K562 (cell line): ENCODE measurements at regions not wholly inside any gene's neighbourhood (a gene's known extent, or its start where the extent isn't known, plus 50 kb on each side); places are given as distances from the start of the nearest gene placed in this dataset.

ENCODE experiments used
- ATAC-seq: fragments of 200-7000 bp; cut with Tn5 transposase; 3 replicates; pipeline ENCODE4 v1.9.1; 2020; ENCODE audit warnings: moderate library complexity
- BruUV-seq: library from RNA; stranded (reverse); fragments of 400-500 nt; replicated peaks from 2 replicates; lab custom pipeline; 2021; lab: Mats Ljungman, UMichigan
- CTCF ChIA-PET: fragments of 300-600 bp; formaldehyde crosslinking; extraction: SDS; loops from one replicate; lab custom pipeline; 2021; ENCODE audit warnings: low intra/inter-chr PET ratio; lab: Yijun Ruan, JAX
- POLR2A ChIA-PET: fragments of 300-600, 350-650 bp; sonication (Branson Sonifier 250); formaldehyde crosslinking; extraction: SDS; loops from one replicate; lab custom pipeline; 2021; ENCODE audit warnings: antibody characterized with exemption, inconsistent platforms; lab: Yijun Ruan, JAX
- DNase-seq, 4 experiments: peaks; one replicate each; pipeline versions ENCODE4 v3.0.0 to v3.0.0-alpha.2; 2011 to 2018; ENCODE audit warnings: low spot score in 3 of 4, mixed read lengths in 3 of 4; ENCODE audit errors: extremely low read depth in 1 of 4
- FAIRE-seq: peaks from 2 replicates; lab custom pipeline; 2011; peaks lifted over from hg19 to GRCh38; lab: Jason Lieb, UNC
- H2AFZ ChIP-seq: 2 replicates; pipeline ENCODE4 v1.6.0; 2011; ENCODE audit warnings: low read depth, low read length, control low read depth, inconsistent platforms
- H3K27ac ChIP-seq: fragments of 200-600 bp; 3 replicates; pipeline ENCODE4 v1.8.0; 2011; ENCODE audit warnings: low read depth, mild to moderate bottlenecking, control low read depth, inconsistent platforms, low read length, moderate library complexity, mixed read lengths; ENCODE audit errors: extremely low read depth
- H3K27me3 ChIP-seq, 2 experiments: fragments of 300-600 bp in 1 of 2; 2 replicates in 1 of 2; 3 replicates in 1 of 2; pipeline versions ENCODE4 v1.6.0 to v1.8.0; 2011; ENCODE audit warnings: inconsistent platforms in 2 of 2, low read length in 2 of 2, mild to moderate bottlenecking in 1 of 2, mixed read lengths in 1 of 2, moderate library complexity in 1 of 2; ENCODE audit not compliant: control insufficient read depth in 2 of 2, insufficient read depth in 2 of 2
- H3K36me3 ChIP-seq: fragments of 300-600 bp; 3 replicates; pipeline ENCODE4 v1.8.0; 2011; ENCODE audit warnings: mild to moderate bottlenecking, low read length, inconsistent platforms; ENCODE audit not compliant: control insufficient read depth, insufficient read depth
- H3K4me1 ChIP-seq, 2 experiments: fragments of 200-600 bp in 1 of 2; replicated peaks in 1 of 2; 2 replicates in 1 of 2; 3 replicates in 1 of 2; pipeline versions ENCODE4 v1.5.1 to v1.8.0; 2011; ENCODE audit warnings: inconsistent platforms in 2 of 2, low read length in 2 of 2, mild to moderate bottlenecking in 1 of 2, mixed read lengths in 1 of 2, moderate library complexity in 1 of 2; ENCODE audit not compliant: control insufficient read depth in 2 of 2, insufficient read depth in 2 of 2
- H3K4me2 ChIP-seq: 2 replicates; pipeline ENCODE4 v1.6.1; 2011; ENCODE audit warnings: low read length, control low read depth, inconsistent platforms, mixed read lengths; ENCODE audit not compliant: insufficient read depth
- H3K4me3 ChIP-seq: fragments of 200-600 bp; sonication (generic), shearing (Covaris generic); 2 replicates; pipeline ENCODE4 v1.5.1; 2016; ENCODE audit warnings: control low read depth, inconsistent platforms
- H3K79me2 ChIP-seq: fragments of 200-600 bp; 3 replicates; pipeline ENCODE4 v1.8.0; 2011; ENCODE audit warnings: low read length, inconsistent platforms; ENCODE audit not compliant: control insufficient read depth, insufficient read depth
- H3K9ac ChIP-seq, 2 experiments: 2 replicates each; pipeline versions ENCODE4 v1.6.0 to v1.6.1; 2011; ENCODE audit warnings: low read depth in 2 of 2, low read length in 2 of 2, control low read depth in 1 of 2, inconsistent platforms in 1 of 2, mild to moderate bottlenecking in 1 of 2, mixed read lengths in 1 of 2; ENCODE audit not compliant: insufficient read depth in 1 of 2
- H3K9me1 ChIP-seq: one replicate; pipeline ENCODE4 v1.6.0; 2011; ENCODE audit warnings: inconsistent platforms, mild to moderate bottlenecking, low read length, moderate library complexity; ENCODE audit not compliant: control insufficient read depth, insufficient read depth
- H3K9me3 ChIP-seq: replicated peaks from 2 replicates; pipeline ENCODE4 v1.5.1; 2011; ENCODE audit warnings: low read depth, low read length, inconsistent platforms; ENCODE audit not compliant: control insufficient read depth, insufficient read depth
- H4K20me1 ChIP-seq: replicated peaks from 2 replicates; pipeline ENCODE4 v1.6.1; 2011; ENCODE audit warnings: low read length, inconsistent platforms, mixed read lengths; ENCODE audit not compliant: control insufficient read depth, insufficient read depth
- ASH1L ChIP-seq: fragments of 450-650 bp; IDR thresholded peaks from 2 replicates; pipeline ENCODE4 v1.6.1; 2018; ENCODE audit warnings: borderline replicate concordance, mild to moderate bottlenecking, low read depth; ENCODE audit not compliant: partially characterized antibody
- NFATC3 ChIP-seq: fragments of 450-650 bp; IDR thresholded peaks from 2 replicates; pipeline ENCODE4 v1.6.1; 2017; ENCODE audit warnings: mild to moderate bottlenecking
- NR1H2 ChIP-seq: sonication (generic); formaldehyde crosslinking; IDR thresholded peaks from 2 replicates; pipeline ENCODE4 v1.4.0; 2020; ENCODE audit warnings: mild to moderate bottlenecking, missing genetic modification reagents
- TEAD2 ChIP-seq: fragments of 450-650 bp; IDR thresholded peaks from 2 replicates; pipeline ENCODE4 v1.6.1; 2016; ENCODE audit warnings: missing genetic modification characterization, control low read depth, missing compliant biosample characterization
- WGBS: fragments of 100-300 bp; shearing (Covaris generic); methylation state at CpG from one replicate; pipeline ENCODE4 v1.1.6; 2016; ENCODE audit warnings: low coverage, mixed read lengths; ENCODE audit not compliant: insufficient coverage; ENCODE audit errors: missing lambda C conversion rate; 5-methylcytosine and 5-hydroxymethylcytosine counted together
- in situ Hi-C: fragments of 300-500 bp; cut with MboI; formaldehyde crosslinking; loops from 4 replicates; pipeline ENCODE4 v1.15.0; 2018; ENCODE audit warnings: inconsistent platforms, mixed read lengths
- intact Hi-C: fragments of 100-400 bp; cut with micrococcal nuclease; formaldehyde crosslinking; loops from 2 replicates; pipeline ENCODE4 v1.14.2; 2022
- TF ChIP-seq, protein P1 (sequence below): fragments of 250-450 bp; sonication (Bioruptor Pico); IDR thresholded peaks from 2 replicates; pipeline ENCODE4 v1.5.0; 2020; ENCODE audit warnings: mild to moderate bottlenecking

DNA sequence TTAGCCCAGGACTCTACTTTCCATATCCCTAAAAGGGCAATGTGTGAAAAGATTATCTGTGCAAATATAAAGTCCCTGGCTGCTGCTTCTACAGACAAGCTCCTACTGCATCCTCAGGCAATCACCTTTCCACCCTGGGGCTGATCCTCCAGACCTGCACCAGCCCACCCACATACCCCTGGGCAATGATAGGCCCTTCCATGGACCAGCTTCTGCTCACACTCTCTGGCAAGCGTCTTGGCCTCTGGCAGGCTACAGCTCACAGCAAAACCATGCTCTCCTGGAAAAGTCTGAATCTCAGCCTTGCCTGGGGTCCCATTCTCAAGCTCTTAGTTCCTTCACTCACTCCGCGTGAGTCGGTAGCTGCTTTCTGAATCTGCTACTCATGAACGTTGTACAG lies 69.5 kb downstream of the IGLL5 start:
- peak in 2 of 4 experiments; percentile 50 to 53 for DNase-seq
- Histone ChIP-seq H3K27ac (no peak overlapping the region), H3K4me2 (no peak overlapping the region), H3K4me1 (no peaks in the 10 kb centered on the region), H3K9ac (no peak overlapping the region), H3K9me1 (no peaks in the 10 kb centered on the region), H4K20me1 (peaks cover 31% of the 10 kb centered on the region), H3K79me2 (no peaks in the 10 kb centered on the region), H2AFZ (no peak overlapping the region), H3K27me3 (peaks cover 6 to 16% of the 10 kb centered on the region in 2 experiments; a peak in 3 of 5 replicates), H3K4me3 (no peak overlapping the region), H3K9me3 (no peaks in the 10 kb centered on the region), H3K36me3 (no peaks in the 10 kb centered on the region)
- ATAC-seq: no peak
- under 1% methylated on average over 5 of the region's 5 CpGs for WGBS
- FAIRE-seq: no peak
- ChIA-PET CTCF (interaction anchor here (0.6 to 11.0 kb wide), 13 partner anchors 14 to 611 kb away, joined by 3 to 549 read pairs (median 35); no protein-coding TSS in a partner anchor), POLR2A (interaction anchor here (0.6 to 5.9 kb wide), 27 partner anchors 9 to 1322 kb away, joined by 3 to 51 read pairs (median 4); partner anchors contain the start of gene RAB36)
- BruUV-seq: no TSS peak
- intact Hi-C loops: loop anchor here (2.0 to 5.0 kb wide), 6 partner anchors 72 to 755 kb away; no protein-coding TSS in a partner anchor
- in situ Hi-C loops: loop anchor here (25.0 kb wide), 2 partner anchors 430 to 630 kb away; partner anchors contain the start of gene IGLL1
- TF ChIP-seq ASH1L: no peak
- no peak for TF ChIP-seq NFATC3
- no peak for TF ChIP-seq NR1H2
- TF ChIP-seq, protein P1, sequence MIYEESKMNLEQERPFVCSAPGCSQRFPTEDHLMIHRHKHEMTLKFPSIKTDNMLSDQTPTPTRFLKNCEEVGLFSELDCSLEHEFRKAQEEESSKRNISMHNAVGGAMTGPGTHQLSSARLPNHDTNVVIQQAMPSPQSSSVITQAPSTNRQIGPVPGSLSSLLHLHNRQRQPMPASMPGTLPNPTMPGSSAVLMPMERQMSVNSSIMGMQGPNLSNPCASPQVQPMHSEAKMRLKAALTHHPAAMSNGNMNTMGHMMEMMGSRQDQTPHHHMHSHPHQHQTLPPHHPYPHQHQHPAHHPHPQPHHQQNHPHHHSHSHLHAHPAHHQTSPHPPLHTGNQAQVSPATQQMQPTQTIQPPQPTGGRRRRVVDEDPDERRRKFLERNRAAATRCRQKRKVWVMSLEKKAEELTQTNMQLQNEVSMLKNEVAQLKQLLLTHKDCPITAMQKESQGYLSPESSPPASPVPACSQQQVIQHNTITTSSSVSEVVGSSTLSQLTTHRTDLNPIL (CRISPR knock-in tag): no peak
- no peak for TF ChIP-seq TEAD2 (tag)
